A673 (cell line): ENCODE measurements at regions not wholly inside any gene's neighbourhood (a gene's known extent, or its start where the extent isn't known, plus 50 kb on each side); places are given as distances from the start of the nearest gene placed in this dataset.

Experiments
- BruUV-seq: library from RNA; stranded (reverse); fragments of 400-500 nt; replicated peaks from 2 replicates; lab custom pipeline; 2021; lab: Mats Ljungman, UMichigan
- CTCF ChIA-PET: fragments of 300-600 bp; sonication (Branson Sonifier 250); formaldehyde crosslinking; loops from one replicate; lab custom pipeline; 2022; ENCODE audit warnings: antibody characterized with exemption; lab: Charles Lee
- POLR2A ChIA-PET: fragments of 300-600 bp; sonication (Branson Sonifier 250); formaldehyde crosslinking; loops from one replicate; lab custom pipeline; 2022; ENCODE audit warnings: antibody characterized with exemption; ENCODE audit not compliant: low non-redundant PET; lab: Charles Lee
- DNase-seq: peaks from one replicate; pipeline ENCODE4 v3.0.0-alpha.2; 2015; ENCODE audit warnings: low spot score
- H3K27ac ChIP-seq: fragments of 200-600 bp; sonication (generic); 2 replicates; pipeline ENCODE4 v1.5.1; 2016; ENCODE audit warnings: mixed run types, low read depth, mild to moderate bottlenecking, mixed read lengths, antibody characterized with exemption, low read length; ENCODE audit not compliant: poor library complexity, severe bottlenecking
- H3K27me3 ChIP-seq: fragments of 200-600 bp; sonication (generic); replicated peaks from 2 replicates; pipeline ENCODE4 v1.6.1; 2017; ENCODE audit warnings: mixed run types, low read depth, mild to moderate bottlenecking, mixed read lengths, antibody characterized with exemption, low read length; ENCODE audit not compliant: insufficient read depth, poor library complexity
- H3K36me3 ChIP-seq: fragments of 200-600 bp; sonication (generic); 2 replicates; pipeline ENCODE4 v1.6.1; 2016; ENCODE audit warnings: mixed run types, mild to moderate bottlenecking, mixed read lengths, antibody characterized with exemption, low read length; ENCODE audit not compliant: insufficient read depth, poor library complexity, severe bottlenecking
- H3K4me1 ChIP-seq: fragments of 200-600 bp; sonication (generic); 2 replicates; pipeline ENCODE4 v1.6.1; 2017; ENCODE audit warnings: mixed run types, mild to moderate bottlenecking, mixed read lengths, antibody characterized with exemption, low read length; ENCODE audit not compliant: insufficient read depth, poor library complexity, severe bottlenecking
- H3K4me3 ChIP-seq: fragments of 200-600 bp; sonication (generic); 2 replicates; pipeline ENCODE4 v1.5.1; 2016; ENCODE audit warnings: low read depth, mixed run types, mild to moderate bottlenecking, mixed read lengths, low read length; ENCODE audit not compliant: poor library complexity, severe bottlenecking
- H3K9me3 ChIP-seq: fragments of 200-600 bp; sonication (generic); 2 replicates; pipeline ENCODE4 v1.6.1; 2016; ENCODE audit warnings: mixed run types, low read depth, mild to moderate bottlenecking, mixed read lengths, antibody characterized with exemption, low read length; ENCODE audit not compliant: poor library complexity, severe bottlenecking
- EZH2 ChIP-seq: fragments of 200-600 bp; sonication (generic); IDR thresholded peaks from 2 replicates; pipeline ENCODE4 v1.6.1; 2017; ENCODE audit warnings: borderline replicate concordance, low read depth, mild to moderate bottlenecking, mixed read lengths, antibody characterized with exemption, low read length; ENCODE audit not compliant: poor library complexity, severe bottlenecking
- intact Hi-C: fragments of 100-400 bp; cut with micrococcal nuclease; formaldehyde crosslinking; loops from one replicate; pipeline ENCODE4 v1.10.0; 2022; ENCODE audit not compliant: unreplicated experiment
- TF ChIP-seq, protein P1 (sequence below): fragments of 300-800, 200-600 bp; sonication (generic); conservative IDR thresholded peaks from 2 replicates; pipeline ENCODE4 v1.5.1; 2017; ENCODE audit warnings: low read depth, mild to moderate bottlenecking, antibody characterized with exemption, low read length, moderate library complexity, mixed read lengths

GRCh38 chr1:193498088-193498655 lies 311.8 kb upstream of the B3GALT2 start:
- Histone ChIP-seq H3K27me3 (no peaks in the 10 kb centered on the region), H3K27ac (no peak overlapping the region), H3K9me3 (no peaks in the 10 kb centered on the region), H3K4me3 (no peak overlapping the region), H3K36me3 (no peaks in the 10 kb centered on the region), H3K4me1 (no peaks in the 10 kb centered on the region)
- DNase-seq: no peak
- CTCF ChIA-PET: no interaction called here
- no TSS peak for BruUV-seq
- intact Hi-C loops: no loop called here
- POLR2A ChIA-PET: no interaction called here
- no peak for TF ChIP-seq EZH2
- TF ChIP-seq, protein P1, sequence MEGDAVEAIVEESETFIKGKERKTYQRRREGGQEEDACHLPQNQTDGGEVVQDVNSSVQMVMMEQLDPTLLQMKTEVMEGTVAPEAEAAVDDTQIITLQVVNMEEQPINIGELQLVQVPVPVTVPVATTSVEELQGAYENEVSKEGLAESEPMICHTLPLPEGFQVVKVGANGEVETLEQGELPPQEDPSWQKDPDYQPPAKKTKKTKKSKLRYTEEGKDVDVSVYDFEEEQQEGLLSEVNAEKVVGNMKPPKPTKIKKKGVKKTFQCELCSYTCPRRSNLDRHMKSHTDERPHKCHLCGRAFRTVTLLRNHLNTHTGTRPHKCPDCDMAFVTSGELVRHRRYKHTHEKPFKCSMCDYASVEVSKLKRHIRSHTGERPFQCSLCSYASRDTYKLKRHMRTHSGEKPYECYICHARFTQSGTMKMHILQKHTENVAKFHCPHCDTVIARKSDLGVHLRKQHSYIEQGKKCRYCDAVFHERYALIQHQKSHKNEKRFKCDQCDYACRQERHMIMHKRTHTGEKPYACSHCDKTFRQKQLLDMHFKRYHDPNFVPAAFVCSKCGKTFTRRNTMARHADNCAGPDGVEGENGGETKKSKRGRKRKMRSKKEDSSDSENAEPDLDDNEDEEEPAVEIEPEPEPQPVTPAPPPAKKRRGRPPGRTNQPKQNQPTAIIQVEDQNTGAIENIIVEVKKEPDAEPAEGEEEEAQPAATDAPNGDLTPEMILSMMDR: no peak

- POLR2A ChIA-PET: no interaction called here
- DNase-seq: no peak
- intact Hi-C loops: no loop called here
- H3K27me3 ChIP-seq: no peaks in the 10 kb centered on the region
- no peaks in the 10 kb centered on the region for H3K36me3 ChIP-seq
- TF ChIP-seq, protein P1: no peak
- TF ChIP-seq EZH2: no peak
- H3K9me3 ChIP-seq: no peaks in the 10 kb centered on the region
- H3K4me3 ChIP-seq: no peak overlapping the region
- CTCF ChIA-PET: no interaction called here
- no peaks in the 10 kb centered on the region for H3K4me1 ChIP-seq
- H3K27ac ChIP-seq: no peak overlapping the region
- no TSS peak for BruUV-seq
Observed at GRCh38 chr1:193494368-193494767, 308.0 kb upstream of the B3GALT2 start.

- BruUV-seq: no TSS peak
- H3K4me1 ChIP-seq: no peaks in the 10 kb centered on the region
- POLR2A ChIA-PET: no interaction called here
- no peak overlapping the region for H3K4me3 ChIP-seq
- H3K27ac ChIP-seq: no peak overlapping the region
- H3K36me3 ChIP-seq: no peaks in the 10 kb centered on the region
- CTCF ChIA-PET: no interaction called here
- no peaks in the 10 kb centered on the region for H3K27me3 ChIP-seq
- H3K9me3 ChIP-seq: no peaks in the 10 kb centered on the region
- DNase-seq: no peak
- intact Hi-C loops: no loop called here
- no peak for TF ChIP-seq EZH2
- TF ChIP-seq, protein P1: no peak
Observed at GRCh38 chr1:193489191-193489590, 302.8 kb upstream of the B3GALT2 start.
